Endothelial cell of umbilical vein (primary cell): ENCODE measurements at regions not wholly inside any gene's neighbourhood (a gene's known extent, or its start where the extent isn't known, plus 50 kb on each side); places are given as distances from the start of the nearest gene placed in this dataset.

Source experiments
- BruUV-seq: library from RNA; stranded (reverse); fragments of 400-500 nt; replicated peaks from 2 replicates; lab custom pipeline; 2021; lab: Mats Ljungman, UMichigan
- CTCF ChIA-PET: fragments of 300-600, 350-600 bp; sonication (Branson Sonifier 250); formaldehyde crosslinking; loops from one replicate; lab custom pipeline; 2021; ENCODE audit warnings: antibody characterized with exemption, inconsistent platforms; lab: Charles Lee
- POLR2A ChIA-PET: fragments of 300-600, 350-600 bp; sonication (Branson Sonifier 250); formaldehyde crosslinking; loops from one replicate; lab custom pipeline; 2021; ENCODE audit warnings: antibody characterized with exemption, inconsistent platforms; lab: Charles Lee
- DNase-seq: peaks from one replicate; pipeline ENCODE4 v3.0.0-alpha.2; 2011; ENCODE audit warnings: low read depth, low spot score
- FAIRE-seq: peaks from 2 replicates; lab custom pipeline; 2011; peaks lifted over from hg19 to GRCh38; lab: Jason Lieb, UNC
- H2AFZ ChIP-seq: 2 replicates; pipeline ENCODE4 v1.6.0; 2012; ENCODE audit warnings: low read depth, low read length, control low read depth, inconsistent platforms
- H3K27ac ChIP-seq: 2 replicates; pipeline ENCODE4 v1.5.1; 2011; ENCODE audit warnings: low read depth, mild to moderate bottlenecking, control low read depth, low read length, moderate library complexity; ENCODE audit not compliant: insufficient read depth
- H3K27me3 ChIP-seq, 2 experiments: 2 replicates each; pipeline versions ENCODE4 v1.6.0 to v1.6.1; 2011; ENCODE audit warnings: low read length in 2 of 2, mixed read lengths in 1 of 2; ENCODE audit not compliant: control insufficient read depth in 2 of 2, insufficient read depth in 2 of 2
- H3K36me3 ChIP-seq, 2 experiments: 2 replicates in 1 of 2; 3 replicates in 1 of 2; pipeline ENCODE4 v1.5.1; 2011; ENCODE audit warnings: low read length in 2 of 2, mild to moderate bottlenecking in 1 of 2, moderate library complexity in 1 of 2; ENCODE audit not compliant: control insufficient read depth in 2 of 2, insufficient read depth in 2 of 2; ENCODE audit errors: extremely low read depth in 1 of 2
- H3K4me1 ChIP-seq: 3 replicates; pipeline ENCODE4 v1.5.1; 2011; ENCODE audit warnings: mild to moderate bottlenecking, low read length; ENCODE audit not compliant: control insufficient read depth, insufficient read depth; ENCODE audit errors: extremely low read depth
- H3K4me2 ChIP-seq: 2 replicates; pipeline ENCODE4 v1.6.1; 2011; ENCODE audit warnings: low read length, control low read depth, mixed read lengths; ENCODE audit not compliant: insufficient read depth
- H3K4me3 ChIP-seq, 3 experiments: fragments of 200-600 bp in 1 of 3; sonication (generic), shearing (Covaris generic) in 1 of 3; replicated peaks in 1 of 3; 2 replicates each; pipeline ENCODE4 v1.5.1; 2011 to 2016; ENCODE audit warnings: control low read depth in 3 of 3, low read length in 3 of 3, mild to moderate bottlenecking in 2 of 3, inconsistent platforms in 1 of 3, low read depth in 1 of 3, moderate library complexity in 1 of 3; ENCODE audit not compliant: insufficient read depth in 1 of 3
- H3K79me2 ChIP-seq: 2 replicates; pipeline ENCODE4 v1.6.0; 2012; ENCODE audit warnings: low read length, inconsistent platforms; ENCODE audit not compliant: control insufficient read depth, insufficient read depth
- H3K9ac ChIP-seq: replicated peaks from 2 replicates; pipeline ENCODE3; 2011; ENCODE audit warnings: low read length, control low read depth; ENCODE audit not compliant: insufficient read depth; ENCODE audit errors: extremely low read depth
- H3K9me1 ChIP-seq: replicated peaks from 3 replicates; pipeline ENCODE4 v1.6.0; 2011; ENCODE audit warnings: mild to moderate bottlenecking, low read length; ENCODE audit not compliant: control insufficient read depth, insufficient read depth; ENCODE audit errors: extremely low read depth
- H3K9me3 ChIP-seq: replicated peaks from 2 replicates; pipeline ENCODE4 v1.5.1; 2012; ENCODE audit warnings: low read length, inconsistent platforms; ENCODE audit not compliant: control insufficient read depth, insufficient read depth
- H4K20me1 ChIP-seq: replicated peaks from 2 replicates; pipeline ENCODE3; 2011; ENCODE audit warnings: mild to moderate bottlenecking, low read length; ENCODE audit not compliant: control insufficient read depth, insufficient read depth; ENCODE audit errors: extremely low read depth
- CTCF ChIP-seq, 2 donors: IDR thresholded peaks; 1 replicate in 1 of 2; 2 replicates in 1 of 2; pipeline ENCODE4 v1.5.1; 2011; ENCODE audit warnings: low read length in 2 of 2, mild to moderate bottlenecking in 2 of 2, moderate library complexity in 2 of 2, control low read depth in 1 of 2, inconsistent platforms in 1 of 2, low read depth in 1 of 2; ENCODE audit not compliant: insufficient read depth in 1 of 2; ENCODE audit errors: extremely low read depth in 1 of 2
- EZH2 ChIP-seq: IDR thresholded peaks from 2 replicates; pipeline ENCODE4 v1.6.1; 2012; ENCODE audit warnings: borderline replicate concordance, low read depth, mild to moderate bottlenecking, moderate library complexity, low read length, inconsistent platforms; ENCODE audit not compliant: severe bottlenecking
- FOS ChIP-seq: IDR thresholded peaks from 2 replicates; pipeline ENCODE4 v1.6.1; 2011; ENCODE audit warnings: mild to moderate bottlenecking, low read length, moderate library complexity, borderline replicate concordance; ENCODE audit not compliant: insufficient read depth
- GATA2 ChIP-seq: IDR thresholded peaks from 2 replicates; pipeline ENCODE4 v1.7.0; 2011; ENCODE audit warnings: low read depth, mild to moderate bottlenecking, moderate library complexity, mixed read lengths, low read length; ENCODE audit not compliant: insufficient read length, insufficient read depth
- JUN ChIP-seq: IDR thresholded peaks from 2 replicates; pipeline ENCODE4 v1.6.1; 2011; ENCODE audit warnings: borderline replicate concordance, low read depth; ENCODE audit not compliant: insufficient read length, insufficient read depth
- MYC ChIP-seq: IDR thresholded peaks from one replicate; pipeline ENCODE4 v1.6.1; 2011; ENCODE audit warnings: mild to moderate bottlenecking, low read depth, low read length
- POLR2A ChIP-seq: IDR thresholded peaks from 2 replicates; pipeline ENCODE4 v1.6.1; 2012; ENCODE audit warnings: low read depth, mild to moderate bottlenecking, control low read depth, low read length
- POLR2AphosphoS5 ChIP-seq: IDR thresholded peaks from 2 replicates; pipeline ENCODE4 v1.6.1; 2012; ENCODE audit warnings: low read depth, mild to moderate bottlenecking, control low read depth, low read length, moderate library complexity; ENCODE audit not compliant: insufficient read depth
- dilution Hi-C: fragments of 300-500 bp; cut with MboI; formaldehyde crosslinking; loops from one replicate; pipeline ENCODE4 v1.15.0; 2019; ENCODE audit warnings: low sequenced_read_pairs; ENCODE audit not compliant: extremely low pct_ligation_motif_present
- intact Hi-C: fragments of 100-400 bp; cut with micrococcal nuclease; formaldehyde crosslinking; loops from one replicate; pipeline ENCODE4 v1.10.0; 2022
- TF ChIP-seq, protein P1 (sequence below): IDR thresholded peaks from 2 replicates; pipeline ENCODE4 v1.6.1; 2011; ENCODE audit not compliant: insufficient read depth, insufficient read length

- TF ChIP-seq FOS: no peak
- no peak for TF ChIP-seq POLR2A
- TF ChIP-seq, protein P1, sequence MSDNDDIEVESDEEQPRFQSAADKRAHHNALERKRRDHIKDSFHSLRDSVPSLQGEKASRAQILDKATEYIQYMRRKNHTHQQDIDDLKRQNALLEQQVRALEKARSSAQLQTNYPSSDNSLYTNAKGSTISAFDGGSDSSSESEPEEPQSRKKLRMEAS: no peak
- no peak for TF ChIP-seq EZH2
- TF ChIP-seq GATA2: no peak
- TF ChIP-seq MYC: no peak
- no peak for TF ChIP-seq JUN
- TF ChIP-seq CTCF (IDR thresholded peaks at IDR 0.05; ENCODE audit: extremely low read depth in 1 of 2, insufficient read depth in 1 of 2, low read depth in 1 of 2, low read length in 2 of 2): no peak
- no peak for TF ChIP-seq POLR2AphosphoS5
- ChIA-PET CTCF (interaction anchor here (0.5 to 2.5 kb wide), 3 partner anchors 19 to 75 kb away, joined by 4 to 19 read pairs (median 5); no protein-coding TSS in a partner anchor), POLR2A (no interaction called here)
- intact Hi-C loops: no loop called here
- no TSS peak for BruUV-seq
- Histone ChIP-seq H3K9me1 (no peaks in the 10 kb centered on the region), H3K79me2 (no peaks in the 10 kb centered on the region), H3K4me2 (no peak overlapping the region), H3K36me3 (no peaks in the 10 kb centered on the region), H3K4me3 (no peak overlapping the region), H2AFZ (no peak overlapping the region), H3K4me1 (peaks cover 25% of the 10 kb centered on the region), H3K9ac (no peak overlapping the region), H3K27me3 (no peaks in the 10 kb centered on the region), H3K27ac (no peak overlapping the region), H4K20me1 (no peaks in the 10 kb centered on the region), H3K9me3 (no peaks in the 10 kb centered on the region)
- FAIRE-seq: no peak
- no peak for DNase-seq
- dilution Hi-C loops: no loop called here
Measured at GRCh38 chr17:77419547-77420094, 278.9 kb downstream of the SEC14L1 start.
